ENCODE measurements at regions not wholly inside any gene's neighbourhood (a gene's known extent, or its start where the extent isn't known, plus 50 kb on each side); places are given as distances from the start of the nearest gene placed in this dataset.

DNA sequence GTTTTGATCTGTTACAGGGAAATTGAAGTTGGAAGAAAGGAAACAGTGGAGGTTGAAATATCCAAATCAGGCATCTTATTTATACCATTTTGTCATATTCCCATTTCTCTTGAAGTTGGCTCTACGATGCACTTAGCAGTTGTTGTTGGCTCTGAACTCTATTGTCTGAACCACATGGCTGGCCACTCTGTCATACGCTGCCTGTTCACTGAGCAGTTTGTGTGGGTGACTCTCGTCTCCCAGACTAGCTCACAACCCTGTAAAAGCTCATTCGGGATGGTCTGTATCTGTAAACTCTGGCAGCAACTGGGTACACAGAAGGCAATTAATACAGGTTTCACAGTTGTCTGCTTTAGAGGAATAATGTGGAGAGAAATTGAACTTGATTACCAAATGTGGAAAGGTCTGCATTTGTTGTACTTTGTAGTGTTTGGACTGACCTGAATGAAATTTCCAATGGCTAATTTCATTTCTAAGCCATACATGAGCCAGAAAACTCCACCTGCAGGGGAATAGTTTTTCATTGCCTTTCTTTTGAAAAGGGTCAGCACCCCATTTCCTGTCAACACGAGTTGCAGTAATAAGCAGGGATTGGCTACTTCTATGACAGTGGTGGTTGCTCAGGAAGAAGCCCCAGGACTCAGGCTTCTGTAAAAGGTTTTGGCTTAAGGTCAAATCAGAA lies 378.2 kb downstream of the OSR1 start:
- intact Hi-C loops (cut with DNase I): loop anchor here (10.0 kb wide), 1 partner anchor 375 kb away; the partner anchor contains the start of gene OSR1
- 68 to 78% methylated on average over 5 of the region's 5 CpGs for WGBS, 2 donors
- H3K4me3 ChIP-seq (replicated peaks in 1 of 3): no peak overlapping the region
- TF ChIP-seq, protein P1, sequence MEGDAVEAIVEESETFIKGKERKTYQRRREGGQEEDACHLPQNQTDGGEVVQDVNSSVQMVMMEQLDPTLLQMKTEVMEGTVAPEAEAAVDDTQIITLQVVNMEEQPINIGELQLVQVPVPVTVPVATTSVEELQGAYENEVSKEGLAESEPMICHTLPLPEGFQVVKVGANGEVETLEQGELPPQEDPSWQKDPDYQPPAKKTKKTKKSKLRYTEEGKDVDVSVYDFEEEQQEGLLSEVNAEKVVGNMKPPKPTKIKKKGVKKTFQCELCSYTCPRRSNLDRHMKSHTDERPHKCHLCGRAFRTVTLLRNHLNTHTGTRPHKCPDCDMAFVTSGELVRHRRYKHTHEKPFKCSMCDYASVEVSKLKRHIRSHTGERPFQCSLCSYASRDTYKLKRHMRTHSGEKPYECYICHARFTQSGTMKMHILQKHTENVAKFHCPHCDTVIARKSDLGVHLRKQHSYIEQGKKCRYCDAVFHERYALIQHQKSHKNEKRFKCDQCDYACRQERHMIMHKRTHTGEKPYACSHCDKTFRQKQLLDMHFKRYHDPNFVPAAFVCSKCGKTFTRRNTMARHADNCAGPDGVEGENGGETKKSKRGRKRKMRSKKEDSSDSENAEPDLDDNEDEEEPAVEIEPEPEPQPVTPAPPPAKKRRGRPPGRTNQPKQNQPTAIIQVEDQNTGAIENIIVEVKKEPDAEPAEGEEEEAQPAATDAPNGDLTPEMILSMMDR (IDR thresholded peaks at IDR 0.05): no peak
- TF ChIP-seq POLR2A (IDR thresholded peaks at IDR 0.05): no peak
- no peak for DNase-seq
- no peaks in the 10 kb centered on the region for H3K9me3 ChIP-seq
- peaks cover 5 to 6% of the 10 kb centered on the region in 2 donors for H3K4me1 ChIP-seq
- H3K27me3 ChIP-seq: no peaks in the 10 kb centered on the region
- no peaks in the 10 kb centered on the region for H3K36me3 ChIP-seq
- no peak overlapping the region for H3K27ac ChIP-seq

DNA sequence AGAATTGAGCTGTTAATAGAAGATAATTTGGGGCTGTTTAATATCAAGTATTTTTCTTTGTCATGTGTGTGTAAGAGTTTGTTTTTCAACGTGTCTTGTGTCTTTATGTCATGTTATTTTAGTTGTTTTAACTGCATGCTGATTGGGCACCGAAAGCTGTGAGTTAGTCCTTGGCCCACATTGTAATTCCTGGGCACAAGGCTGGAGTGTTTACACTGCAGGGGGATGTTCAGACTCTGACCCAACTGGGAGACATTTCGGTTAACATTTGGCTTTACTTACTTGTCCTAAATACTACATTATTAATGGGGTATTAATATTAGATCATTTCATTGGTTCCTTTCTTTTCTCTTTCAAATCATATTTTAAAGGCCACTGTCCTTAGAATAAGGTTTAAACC lies 381.0 kb downstream of the OSR1 start:
- Histone ChIP-seq H3K36me3 (no peaks in the 10 kb centered on the region), H3K27ac (no peak overlapping the region), H3K4me1 (peaks cover 5 to 6% of the 10 kb centered on the region in 2 donors), H3K4me3 (replicated peaks in 1 of 3) (no peak overlapping the region), H3K27me3 (no peaks in the 10 kb centered on the region), H3K9me3 (no peaks in the 10 kb centered on the region)
- intact Hi-C loops (cut with DNase I): no loop called here
- WGBS, 2 donors: 45 to 51% methylated on average over 3 of the region's 3 CpGs
- no peak for DNase-seq
- TF ChIP-seq, protein P1 (IDR thresholded peaks at IDR 0.05): no peak
- TF ChIP-seq POLR2A (IDR thresholded peaks at IDR 0.05): no peak

DNA sequence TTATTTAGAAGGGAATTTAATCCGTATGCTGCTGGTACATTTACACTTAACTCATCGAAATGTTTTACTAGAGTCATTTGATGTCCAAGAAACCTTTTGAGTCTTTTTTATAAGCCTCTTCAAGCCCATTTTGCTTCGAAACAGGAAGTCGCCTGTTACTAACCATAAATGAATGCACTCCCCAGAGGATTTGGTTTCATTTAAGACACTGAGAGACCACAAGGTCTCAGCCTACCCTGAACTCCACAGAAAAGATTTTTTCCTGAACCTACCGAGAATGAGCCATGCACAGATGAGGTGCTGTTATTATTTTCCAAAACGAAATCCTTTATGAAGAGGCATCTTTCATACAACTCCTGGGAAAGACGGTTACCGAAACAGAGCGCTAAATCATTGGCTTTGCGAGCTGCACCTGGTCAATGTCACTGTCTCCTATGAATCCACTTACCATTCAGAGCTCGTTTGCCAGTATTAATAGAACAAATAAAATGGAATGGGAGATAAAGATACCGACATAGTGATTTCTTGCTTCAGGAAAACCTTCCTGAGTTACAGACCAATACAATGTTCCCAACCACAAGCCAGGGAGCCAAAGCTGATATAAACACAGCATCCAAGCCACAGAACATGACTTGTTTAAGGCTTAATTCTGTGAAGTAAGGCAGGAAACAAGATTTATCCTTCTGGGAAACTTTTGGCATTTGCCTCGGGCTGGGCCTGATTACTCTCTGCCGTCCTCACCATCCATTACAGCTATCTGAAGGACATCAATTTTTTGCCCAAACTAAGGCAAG lies 382.1 kb downstream of the OSR1 start:
- intact Hi-C loops (cut with DNase I): no loop called here
- no peak overlapping the region for H3K4me3 ChIP-seq (replicated peaks in 1 of 3)
- peaks cover 5 to 6% of the 10 kb centered on the region in 2 donors for H3K4me1 ChIP-seq
- WGBS, 2 donors: 57 to 60% methylated on average over 14 of the region's 14 CpGs
- H3K36me3 ChIP-seq: no peaks in the 10 kb centered on the region
- peak overlapping the region in 1 of 3 donors; percentile 28 for H3K27ac ChIP-seq
- H3K9me3 ChIP-seq: no peaks in the 10 kb centered on the region
- no peaks in the 10 kb centered on the region for H3K27me3 ChIP-seq
- DNase-seq: no peak
- no peak for TF ChIP-seq POLR2A (IDR thresholded peaks at IDR 0.05)
- TF ChIP-seq, protein P1 (IDR thresholded peaks at IDR 0.05): no peak

DNA sequence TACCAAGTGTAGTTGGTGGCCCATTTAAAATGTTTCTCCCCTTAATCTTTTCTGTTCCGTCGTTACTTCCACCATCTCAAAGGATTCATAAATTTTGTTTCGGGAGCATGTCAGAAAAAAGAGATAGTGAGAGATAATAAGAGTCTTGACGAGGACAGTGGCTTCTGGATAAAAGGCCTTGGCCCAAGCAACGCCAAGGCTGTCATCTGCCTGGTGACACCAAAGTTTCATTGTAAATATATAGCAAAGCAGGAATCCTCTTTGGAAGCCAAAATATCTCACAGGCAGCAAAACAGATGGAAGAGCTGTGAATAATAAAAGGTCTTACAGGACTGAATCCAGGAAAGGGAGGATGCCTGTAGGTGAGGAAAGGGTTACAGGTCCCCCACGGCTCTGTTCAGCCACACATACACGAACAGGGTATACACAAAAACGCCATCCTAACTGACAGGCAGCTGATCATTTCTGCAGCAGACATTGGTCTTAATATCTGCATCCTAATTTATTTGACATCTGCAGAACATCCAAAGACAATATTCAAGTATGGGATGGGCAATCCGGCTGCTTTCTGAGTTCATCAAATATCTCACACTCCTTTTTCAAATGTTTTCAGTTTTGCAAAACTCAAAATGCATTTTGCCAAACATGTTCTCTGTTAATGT lies 382.8 kb downstream of the OSR1 start:
- 69 to 70% methylated on average over 9 of the region's 9 CpGs for WGBS, 2 donors
- TF ChIP-seq POLR2A (IDR thresholded peaks at IDR 0.05): no peak
- TF ChIP-seq, protein P1 (IDR thresholded peaks at IDR 0.05): no peak
- Histone ChIP-seq H3K27me3 (no peaks in the 10 kb centered on the region), H3K27ac (peak overlapping the region in 1 of 3 donors; percentile 28), H3K36me3 (no peaks in the 10 kb centered on the region), H3K4me3 (replicated peaks in 1 of 3) (no peak overlapping the region), H3K9me3 (no peaks in the 10 kb centered on the region), H3K4me1 (peaks cover 5 to 6% of the 10 kb centered on the region in 2 donors)
- intact Hi-C loops (cut with DNase I): no loop called here
- no peak for DNase-seq

All from thyroid gland (tissue), 4 donors.